OCI-LY3 (cell line): ENCODE measurements at regions not wholly inside any gene's neighbourhood (a gene's known extent, or its start where the extent isn't known, plus 50 kb on each side); places are given as distances from the start of the nearest gene placed in this dataset.

ENCODE experiments used
- EZH2phosphoT487 ChIP-seq: fragments of 200-600 bp; shearing (Covaris generic); IDR thresholded peaks from 2 replicates; pipeline ENCODE4 v1.6.1; 2018; ENCODE audit warnings: antibody characterized with exemption, mixed run types, low read depth
- TF ChIP-seq, protein P1 (sequence below): fragments of 200-600, 300-600 bp; sonication (generic); IDR thresholded peaks from 2 replicates; pipeline ENCODE4 v1.5.1; 2014; ENCODE audit warnings: antibody characterized with exemption, low read length, low read depth

GRCh38 chr6:115838216-115838615 lies 222.5 kb downstream of the FRK start:
- TF ChIP-seq, protein P1, sequence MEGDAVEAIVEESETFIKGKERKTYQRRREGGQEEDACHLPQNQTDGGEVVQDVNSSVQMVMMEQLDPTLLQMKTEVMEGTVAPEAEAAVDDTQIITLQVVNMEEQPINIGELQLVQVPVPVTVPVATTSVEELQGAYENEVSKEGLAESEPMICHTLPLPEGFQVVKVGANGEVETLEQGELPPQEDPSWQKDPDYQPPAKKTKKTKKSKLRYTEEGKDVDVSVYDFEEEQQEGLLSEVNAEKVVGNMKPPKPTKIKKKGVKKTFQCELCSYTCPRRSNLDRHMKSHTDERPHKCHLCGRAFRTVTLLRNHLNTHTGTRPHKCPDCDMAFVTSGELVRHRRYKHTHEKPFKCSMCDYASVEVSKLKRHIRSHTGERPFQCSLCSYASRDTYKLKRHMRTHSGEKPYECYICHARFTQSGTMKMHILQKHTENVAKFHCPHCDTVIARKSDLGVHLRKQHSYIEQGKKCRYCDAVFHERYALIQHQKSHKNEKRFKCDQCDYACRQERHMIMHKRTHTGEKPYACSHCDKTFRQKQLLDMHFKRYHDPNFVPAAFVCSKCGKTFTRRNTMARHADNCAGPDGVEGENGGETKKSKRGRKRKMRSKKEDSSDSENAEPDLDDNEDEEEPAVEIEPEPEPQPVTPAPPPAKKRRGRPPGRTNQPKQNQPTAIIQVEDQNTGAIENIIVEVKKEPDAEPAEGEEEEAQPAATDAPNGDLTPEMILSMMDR = no peak
- no peak for TF ChIP-seq EZH2phosphoT487
